Endothelial cell of umbilical vein (primary cell): ENCODE measurements at regions not wholly inside any gene's neighbourhood (a gene's known extent, or its start where the extent isn't known, plus 50 kb on each side); places are given as distances from the start of the nearest gene placed in this dataset.

Experiments used
- BruUV-seq: library from RNA; stranded (reverse); fragments of 400-500 nt; replicated peaks from 2 replicates; lab custom pipeline; 2021; lab: Mats Ljungman, UMichigan
- CTCF ChIA-PET: fragments of 300-600, 350-600 bp; sonication (Branson Sonifier 250); formaldehyde crosslinking; loops from one replicate; lab custom pipeline; 2021; ENCODE audit warnings: antibody characterized with exemption, inconsistent platforms; lab: Charles Lee
- POLR2A ChIA-PET: fragments of 300-600, 350-600 bp; sonication (Branson Sonifier 250); formaldehyde crosslinking; loops from one replicate; lab custom pipeline; 2021; ENCODE audit warnings: antibody characterized with exemption, inconsistent platforms; lab: Charles Lee
- DNase-seq: peaks from one replicate; pipeline ENCODE4 v3.0.0-alpha.2; 2011; ENCODE audit warnings: low read depth, low spot score
- FAIRE-seq: peaks from 2 replicates; lab custom pipeline; 2011; peaks lifted over from hg19 to GRCh38; lab: Jason Lieb, UNC
- H2AFZ ChIP-seq: 2 replicates; pipeline ENCODE4 v1.6.0; 2012; ENCODE audit warnings: low read depth, low read length, control low read depth, inconsistent platforms
- H3K27ac ChIP-seq: 2 replicates; pipeline ENCODE4 v1.5.1; 2011; ENCODE audit warnings: low read depth, mild to moderate bottlenecking, control low read depth, low read length, moderate library complexity; ENCODE audit not compliant: insufficient read depth
- H3K27me3 ChIP-seq, 2 experiments: 2 replicates each; pipeline versions ENCODE4 v1.6.0 to v1.6.1; 2011; ENCODE audit warnings: low read length in 2 of 2, mixed read lengths in 1 of 2; ENCODE audit not compliant: control insufficient read depth in 2 of 2, insufficient read depth in 2 of 2
- H3K36me3 ChIP-seq, 2 experiments: 2 replicates in 1 of 2; 3 replicates in 1 of 2; pipeline ENCODE4 v1.5.1; 2011; ENCODE audit warnings: low read length in 2 of 2, mild to moderate bottlenecking in 1 of 2, moderate library complexity in 1 of 2; ENCODE audit not compliant: control insufficient read depth in 2 of 2, insufficient read depth in 2 of 2; ENCODE audit errors: extremely low read depth in 1 of 2
- H3K4me1 ChIP-seq: 3 replicates; pipeline ENCODE4 v1.5.1; 2011; ENCODE audit warnings: mild to moderate bottlenecking, low read length; ENCODE audit not compliant: control insufficient read depth, insufficient read depth; ENCODE audit errors: extremely low read depth
- H3K4me2 ChIP-seq: 2 replicates; pipeline ENCODE4 v1.6.1; 2011; ENCODE audit warnings: low read length, control low read depth, mixed read lengths; ENCODE audit not compliant: insufficient read depth
- H3K4me3 ChIP-seq, 3 experiments: fragments of 200-600 bp in 1 of 3; sonication (generic), shearing (Covaris generic) in 1 of 3; replicated peaks in 1 of 3; 2 replicates each; pipeline ENCODE4 v1.5.1; 2011 to 2016; ENCODE audit warnings: control low read depth in 3 of 3, low read length in 3 of 3, mild to moderate bottlenecking in 2 of 3, inconsistent platforms in 1 of 3, low read depth in 1 of 3, moderate library complexity in 1 of 3; ENCODE audit not compliant: insufficient read depth in 1 of 3
- H3K79me2 ChIP-seq: 2 replicates; pipeline ENCODE4 v1.6.0; 2012; ENCODE audit warnings: low read length, inconsistent platforms; ENCODE audit not compliant: control insufficient read depth, insufficient read depth
- H3K9ac ChIP-seq: replicated peaks from 2 replicates; pipeline ENCODE3; 2011; ENCODE audit warnings: low read length, control low read depth; ENCODE audit not compliant: insufficient read depth; ENCODE audit errors: extremely low read depth
- H3K9me1 ChIP-seq: replicated peaks from 3 replicates; pipeline ENCODE4 v1.6.0; 2011; ENCODE audit warnings: mild to moderate bottlenecking, low read length; ENCODE audit not compliant: control insufficient read depth, insufficient read depth; ENCODE audit errors: extremely low read depth
- H3K9me3 ChIP-seq: replicated peaks from 2 replicates; pipeline ENCODE4 v1.5.1; 2012; ENCODE audit warnings: low read length, inconsistent platforms; ENCODE audit not compliant: control insufficient read depth, insufficient read depth
- H4K20me1 ChIP-seq: replicated peaks from 2 replicates; pipeline ENCODE3; 2011; ENCODE audit warnings: mild to moderate bottlenecking, low read length; ENCODE audit not compliant: control insufficient read depth, insufficient read depth; ENCODE audit errors: extremely low read depth
- EZH2 ChIP-seq: IDR thresholded peaks from 2 replicates; pipeline ENCODE4 v1.6.1; 2012; ENCODE audit warnings: borderline replicate concordance, low read depth, mild to moderate bottlenecking, moderate library complexity, low read length, inconsistent platforms; ENCODE audit not compliant: severe bottlenecking
- FOS ChIP-seq: IDR thresholded peaks from 2 replicates; pipeline ENCODE4 v1.6.1; 2011; ENCODE audit warnings: mild to moderate bottlenecking, low read length, moderate library complexity, borderline replicate concordance; ENCODE audit not compliant: insufficient read depth
- JUN ChIP-seq: IDR thresholded peaks from 2 replicates; pipeline ENCODE4 v1.6.1; 2011; ENCODE audit warnings: borderline replicate concordance, low read depth; ENCODE audit not compliant: insufficient read length, insufficient read depth
- MYC ChIP-seq: IDR thresholded peaks from one replicate; pipeline ENCODE4 v1.6.1; 2011; ENCODE audit warnings: mild to moderate bottlenecking, low read depth, low read length
- POLR2AphosphoS5 ChIP-seq: IDR thresholded peaks from 2 replicates; pipeline ENCODE4 v1.6.1; 2012; ENCODE audit warnings: low read depth, mild to moderate bottlenecking, control low read depth, low read length, moderate library complexity; ENCODE audit not compliant: insufficient read depth
- dilution Hi-C: fragments of 300-500 bp; cut with MboI; formaldehyde crosslinking; loops from one replicate; pipeline ENCODE4 v1.15.0; 2019; ENCODE audit warnings: low sequenced_read_pairs; ENCODE audit not compliant: extremely low pct_ligation_motif_present
- intact Hi-C: fragments of 100-400 bp; cut with micrococcal nuclease; formaldehyde crosslinking; loops from one replicate; pipeline ENCODE4 v1.10.0; 2022
- TF ChIP-seq, protein P1 (sequence below): IDR thresholded peaks from 2 replicates; pipeline ENCODE4 v1.6.1; 2011; ENCODE audit not compliant: insufficient read depth, insufficient read length

GRCh38 chr2:107622741-107623310, 203.9 kb upstream of the RGPD4 start:
- H3K27ac ChIP-seq, result no peak overlapping the region
- ChIA-PET POLR2A (no interaction called here), CTCF (no interaction called here)
- no peaks in the 10 kb centered on the region for H3K79me2 ChIP-seq
- DNase-seq (no peak), FAIRE-seq (no peak)
- H3K9me1 ChIP-seq, result no peaks in the 10 kb centered on the region
- no peaks in the 10 kb centered on the region for H4K20me1 ChIP-seq
- intact Hi-C loops (no loop called here), dilution Hi-C loops (no loop called here)
- peaks cover 2% of the 10 kb centered on the region for H3K9me3 ChIP-seq
- H2AFZ ChIP-seq, result no peak overlapping the region
- no peaks in the 10 kb centered on the region for H3K27me3 ChIP-seq
- no peaks in the 10 kb centered on the region for H3K4me1 ChIP-seq
- no peak overlapping the region for H3K4me3 ChIP-seq
- no peak overlapping the region for H3K9ac ChIP-seq
- TF ChIP-seq JUN (no peak), EZH2 (no peak)
- TF ChIP-seq, protein P1, sequence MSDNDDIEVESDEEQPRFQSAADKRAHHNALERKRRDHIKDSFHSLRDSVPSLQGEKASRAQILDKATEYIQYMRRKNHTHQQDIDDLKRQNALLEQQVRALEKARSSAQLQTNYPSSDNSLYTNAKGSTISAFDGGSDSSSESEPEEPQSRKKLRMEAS, result no peak
- no peak overlapping the region for H3K4me2 ChIP-seq
- H3K36me3 ChIP-seq, result no peaks in the 10 kb centered on the region
- no TSS peak for BruUV-seq

- TF ChIP-seq JUN (no peak), FOS (no peak), MYC (no peak), POLR2AphosphoS5 (no peak)
- H2AFZ ChIP-seq, result no peak overlapping the region
- no peak overlapping the region for H3K4me3 ChIP-seq
- no peak overlapping the region for H3K4me2 ChIP-seq
- no TSS peak for BruUV-seq
- no peak overlapping the region for H3K9ac ChIP-seq
- dilution Hi-C loops, result no loop called here
- intact Hi-C loops, result no loop called here
- peaks cover 2% of the 10 kb centered on the region for H3K9me3 ChIP-seq
- no peak overlapping the region for H3K27ac ChIP-seq
- ChIA-PET CTCF (no interaction called here), POLR2A (no interaction called here)
- DNase-seq (no peak), FAIRE-seq (no peak)
- H4K20me1 ChIP-seq, result no peaks in the 10 kb centered on the region
- no peaks in the 10 kb centered on the region for H3K79me2 ChIP-seq
- no peaks in the 10 kb centered on the region for H3K4me1 ChIP-seq
- no peaks in the 10 kb centered on the region for H3K27me3 ChIP-seq
- no peaks in the 10 kb centered on the region for H3K9me1 ChIP-seq
- no peaks in the 10 kb centered on the region for H3K36me3 ChIP-seq
These were observed 200.7 kb upstream of the RGPD4 start for GRCh38 chr2:107625982-107626381.
